Thymus (tissue), 11 donors: ENCODE measurements at regions not wholly inside any gene's neighbourhood (a gene's known extent, or its start where the extent isn't known, plus 50 kb on each side); places are given as distances from the start of the nearest gene placed in this dataset.
"Not testable (repeated sequence)": the region's sequence is repeated elsewhere in the genome, so short reads cannot be mapped to it uniquely, and the experiment has no call there.

Experiments
- DNase-seq, 9 donors: peaks; one replicate each; pipeline ENCODE4 v3.0.0-alpha.2; 2013; ENCODE audit warnings: low spot score in 9 of 9, low read depth in 6 of 9, missing footprints in 1 of 9
- H3K27ac ChIP-seq, 2 donors: one replicate each; pipeline ENCODE4 v1.5.1; 2013; ENCODE audit warnings: control low read depth in 1 of 2, low read depth in 1 of 2, low read length in 1 of 2, mild to moderate bottlenecking in 1 of 2, moderate library complexity in 1 of 2
- H3K27me3 ChIP-seq, 2 donors: one replicate each; pipeline ENCODE4 v1.5.1; 2013; ENCODE audit warnings: low read length in 1 of 2; ENCODE audit not compliant: control insufficient read depth in 2 of 2, insufficient read depth in 1 of 2
- H3K36me3 ChIP-seq, 2 donors: one replicate each; pipeline ENCODE4 v1.5.1; 2013; ENCODE audit warnings: low read length in 1 of 2, mild to moderate bottlenecking in 1 of 2, moderate library complexity in 1 of 2; ENCODE audit not compliant: control insufficient read depth in 2 of 2, insufficient read depth in 2 of 2
- H3K4me1 ChIP-seq, 2 donors: one replicate each; pipeline ENCODE4 v1.5.1; 2013; ENCODE audit warnings: low read length in 2 of 2; ENCODE audit not compliant: control insufficient read depth in 2 of 2, insufficient read depth in 2 of 2
- H3K4me3 ChIP-seq, 2 donors: one replicate each; pipeline ENCODE4 v1.5.1; 2013; ENCODE audit warnings: low read length in 2 of 2, control low read depth in 1 of 2, mild to moderate bottlenecking in 1 of 2
- H3K9me3 ChIP-seq, 2 donors: one replicate each; pipeline ENCODE4 v1.5.1; 2013; ENCODE audit warnings: low read length in 1 of 2, mild to moderate bottlenecking in 1 of 2; ENCODE audit not compliant: control insufficient read depth in 2 of 2, insufficient read depth in 1 of 2
- WGBS: extraction: QIAGEN DNeasy Blood & Tissue Kit; methylation state at CpG from one replicate; pipeline ENCODE4 v1.1.7; 2013; 5-methylcytosine and 5-hydroxymethylcytosine counted together
- donor health status: healthy.

DNA sequence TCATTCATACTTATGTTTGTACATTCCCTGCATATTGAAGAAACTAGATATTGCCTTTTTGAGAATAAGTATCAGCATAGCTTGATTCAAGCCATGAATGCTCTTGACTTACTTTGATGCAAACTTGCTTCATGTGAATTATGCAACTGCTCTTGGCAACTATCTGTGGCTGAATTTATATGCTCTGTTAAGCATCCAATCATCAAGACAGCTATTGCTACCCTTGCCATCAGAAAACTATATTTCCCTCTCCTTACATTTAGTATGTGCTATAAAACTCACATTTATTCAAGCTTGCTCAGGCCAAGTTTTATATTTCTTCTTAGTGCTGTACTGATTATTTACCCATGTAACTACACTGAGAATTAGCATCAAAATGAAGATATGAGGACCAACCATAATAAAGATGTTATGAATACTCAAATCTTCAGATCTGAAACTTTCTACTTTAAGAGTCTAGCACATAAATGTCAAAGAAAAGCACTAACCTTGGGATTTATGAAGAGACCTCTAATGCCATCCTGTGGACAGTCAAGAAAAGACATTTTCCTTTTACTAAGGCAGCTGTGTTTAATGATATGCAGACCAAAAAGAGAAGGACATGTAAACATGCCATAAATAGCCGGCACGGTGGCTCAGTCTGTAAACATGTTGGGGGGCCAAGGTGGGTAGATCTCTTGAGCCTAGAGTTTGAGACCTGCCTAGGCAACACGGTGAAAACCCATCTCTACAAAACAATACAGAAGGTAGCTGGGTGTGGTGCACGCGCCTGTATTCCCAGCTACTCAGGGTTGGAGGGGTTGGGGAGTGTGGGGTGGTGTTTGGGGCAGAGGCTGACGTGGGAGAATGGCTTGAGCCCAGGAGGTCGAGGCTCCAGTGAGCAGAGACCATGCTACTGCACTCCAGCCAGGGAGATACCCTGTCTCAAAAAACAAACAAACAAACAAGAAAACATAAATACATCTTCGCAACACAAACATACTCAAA is 267.0 kb upstream of the TYRP1 start:
- H3K4me3 ChIP-seq, result no peak overlapping the region
- no peaks in the 10 kb centered on the region for H3K36me3 ChIP-seq
- no peak overlapping the region for H3K27ac ChIP-seq
- DNase-seq, result no peak
- H3K27me3 ChIP-seq, result no peaks in the 10 kb centered on the region
- no peaks in the 10 kb centered on the region for H3K4me1 ChIP-seq
- 56% methylated on average over 8 of the region's 8 CpGs for WGBS
- no peaks in the 10 kb centered on the region for H3K9me3 ChIP-seq

DNA sequence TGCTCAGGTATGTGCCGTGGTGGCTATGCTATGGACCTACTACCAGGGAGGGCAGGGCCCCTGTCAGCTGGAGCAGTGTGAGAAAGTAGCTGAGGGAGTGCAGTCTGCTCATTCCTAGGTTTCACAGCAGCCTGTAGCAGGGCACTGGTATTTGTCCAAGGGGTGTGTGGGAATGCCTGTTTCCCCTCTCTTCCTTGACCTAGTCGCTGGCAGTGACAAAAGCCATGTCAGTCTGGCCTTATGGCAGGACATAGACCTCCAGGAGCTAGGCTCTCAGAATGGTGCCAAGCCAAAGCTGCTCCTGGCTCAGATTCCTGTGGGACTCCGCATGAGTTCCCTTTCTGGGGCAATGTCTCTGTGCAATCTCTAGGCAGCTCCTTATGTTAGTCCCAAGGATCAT is 253.9 kb upstream of the TYRP1 start:
- WGBS, result 88% methylated on average over 3 of the region's 3 CpGs
- H3K36me3 ChIP-seq, result no peaks in the 10 kb centered on the region
- no peak overlapping the region for H3K27ac ChIP-seq
- H3K4me1 ChIP-seq, result no peaks in the 10 kb centered on the region
- no peaks in the 10 kb centered on the region for H3K9me3 ChIP-seq
- H3K4me3 ChIP-seq, result no peak overlapping the region
- no peak for DNase-seq
- no peaks in the 10 kb centered on the region for H3K27me3 ChIP-seq

DNA sequence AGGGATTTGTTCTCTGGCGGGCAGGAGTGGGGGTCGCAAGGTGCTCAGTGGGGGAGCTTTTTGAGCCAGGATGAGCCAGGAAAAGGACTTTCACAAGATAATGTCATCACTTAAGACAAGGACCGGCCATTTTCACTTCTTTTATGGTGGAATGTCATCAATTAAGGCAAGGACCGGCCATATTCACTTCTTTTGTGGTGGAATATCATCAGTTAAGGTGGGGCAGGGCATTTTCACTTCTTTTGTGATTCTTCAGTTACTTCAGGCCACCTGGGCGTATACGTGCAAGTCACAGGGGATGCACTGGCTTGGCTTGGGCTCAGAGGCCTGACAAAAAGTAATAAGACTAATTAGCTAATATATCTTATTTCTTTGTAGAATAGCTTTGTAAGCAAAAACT is 252.1 kb upstream of the TYRP1 start:
- H3K4me1 ChIP-seq, H3K27me3 ChIP-seq, H3K27ac ChIP-seq, DNase-seq, H3K9me3 ChIP-seq, H3K36me3 ChIP-seq, H3K4me3 ChIP-seq: not testable (repeated sequence)
- 80% methylated on average over 6 of the region's 6 CpGs for WGBS

DNA sequence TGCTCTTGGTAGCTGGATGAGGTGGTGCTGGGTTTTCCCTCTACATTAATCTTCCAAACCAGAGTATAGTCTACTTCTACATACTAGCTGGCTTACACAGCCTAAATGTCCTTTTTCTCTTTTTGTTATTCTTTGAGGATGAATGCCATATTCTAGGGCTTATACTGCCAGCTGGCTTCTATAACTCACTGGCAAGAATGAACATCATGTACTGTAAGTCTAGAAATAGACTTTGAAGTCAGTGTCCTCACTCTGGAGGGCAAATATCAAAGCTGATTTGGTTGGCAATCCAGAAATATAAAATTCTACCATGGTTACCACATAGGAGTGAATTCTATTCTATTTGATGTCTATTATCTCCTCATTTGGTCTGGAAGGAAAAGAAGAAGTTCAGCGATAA is 251.7 kb upstream of the TYRP1 start:
- no peak overlapping the region for H3K4me3 ChIP-seq
- no peak overlapping the region for H3K27ac ChIP-seq
- no peaks in the 10 kb centered on the region for H3K27me3 ChIP-seq
- no peaks in the 10 kb centered on the region for H3K4me1 ChIP-seq
- H3K36me3 ChIP-seq, result no peaks in the 10 kb centered on the region
- H3K9me3 ChIP-seq, result no peaks in the 10 kb centered on the region
- DNase-seq, result no peak
- 100% methylated on average over 1 of the region's 1 CpG for WGBS

DNA sequence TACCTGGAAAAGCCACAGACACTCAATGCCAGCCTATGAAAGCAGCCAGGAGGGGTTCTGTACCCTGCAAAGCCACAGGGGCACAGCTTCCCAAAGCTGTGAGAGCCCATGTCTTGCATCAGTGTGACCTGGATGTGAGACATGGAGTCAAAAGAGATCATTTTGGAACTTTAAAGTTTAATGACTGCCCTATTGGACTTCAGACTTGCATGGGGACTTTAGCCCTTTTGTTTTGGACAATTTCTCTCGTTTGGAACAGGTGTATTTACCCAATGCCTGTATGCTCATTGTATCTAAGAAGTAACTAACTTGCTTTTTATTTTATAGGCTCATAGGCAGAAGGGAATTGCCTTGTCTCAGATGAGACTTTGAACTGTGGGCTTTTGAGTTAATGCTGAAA is 244.9 kb upstream of the TYRP1 start:
- no peak overlapping the region for H3K4me3 ChIP-seq
- no peak overlapping the region for H3K27ac ChIP-seq
- WGBS, result 86% methylated on average over 1 of the region's 1 CpG
- no peak for DNase-seq
- no peaks in the 10 kb centered on the region for H3K36me3 ChIP-seq
- no peaks in the 10 kb centered on the region for H3K27me3 ChIP-seq
- no peaks in the 10 kb centered on the region for H3K4me1 ChIP-seq
- no peaks in the 10 kb centered on the region for H3K9me3 ChIP-seq

DNA sequence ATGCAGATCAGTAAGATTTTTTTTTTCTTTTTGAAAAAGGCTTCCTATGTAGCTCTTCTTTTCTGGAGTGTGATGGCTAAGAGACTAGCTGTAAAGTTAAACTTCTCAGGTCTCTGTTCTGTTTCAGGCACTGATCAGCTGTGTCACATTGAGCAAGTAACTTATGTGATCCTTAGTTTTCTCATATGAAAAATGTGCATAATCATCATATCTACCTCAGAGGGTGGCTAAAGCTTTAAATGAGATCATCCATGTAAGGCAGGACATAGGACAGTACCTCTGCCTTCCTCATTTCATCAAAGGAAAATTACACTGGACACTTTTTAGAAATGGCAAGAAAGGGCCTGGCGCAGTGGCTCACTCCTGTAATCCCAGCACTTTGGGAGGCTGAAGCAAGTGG is 235.9 kb upstream of the TYRP1 start:
- DNase-seq, result no peak
- Histone ChIP-seq H3K9me3 (no peaks in the 10 kb centered on the region), H3K36me3 (no peaks in the 10 kb centered on the region), H3K27me3 (no peaks in the 10 kb centered on the region), H3K27ac (no peak overlapping the region), H3K4me3 (no peak overlapping the region), H3K4me1 (no peaks in the 10 kb centered on the region)
- 96% methylated on average over 1 of the region's 1 CpG for WGBS

DNA sequence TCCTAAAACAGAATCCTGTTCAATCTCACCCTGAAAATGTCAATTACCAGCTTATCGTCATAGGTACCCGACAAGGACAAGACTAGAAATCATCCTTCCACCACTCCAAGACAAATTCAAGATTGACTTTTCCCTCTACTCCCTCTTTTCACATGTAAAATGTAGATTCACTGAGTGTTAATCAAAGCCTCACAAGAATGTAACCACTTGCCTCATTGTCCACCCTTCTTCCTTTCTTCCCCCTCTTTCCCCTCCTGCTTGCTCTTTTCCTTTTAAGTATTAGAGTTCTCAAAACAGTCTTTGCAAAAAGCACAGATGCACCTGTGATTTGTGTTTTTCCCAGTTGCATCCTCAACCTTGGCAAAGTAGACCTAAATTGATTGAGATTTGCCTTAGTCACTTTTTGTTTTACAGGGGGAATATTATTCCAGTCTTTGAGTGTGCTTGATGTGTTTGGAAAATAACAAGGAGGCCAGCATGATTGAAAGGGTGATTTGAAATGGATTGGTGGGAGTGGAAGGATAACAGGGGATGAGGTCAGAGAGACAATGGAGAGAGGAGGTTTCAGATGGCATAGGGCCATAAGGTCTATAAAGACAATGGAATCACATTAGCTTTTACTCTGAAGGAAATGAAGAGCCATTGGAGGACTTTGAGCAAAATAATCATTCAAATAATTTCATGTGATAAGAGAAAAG is 231.3 kb upstream of the TYRP1 start:
- no peaks in the 10 kb centered on the region for H3K36me3 ChIP-seq
- no peaks in the 10 kb centered on the region for H3K4me1 ChIP-seq
- H3K27me3 ChIP-seq, result no peaks in the 10 kb centered on the region
- no peak overlapping the region for H3K4me3 ChIP-seq
- H3K9me3 ChIP-seq, result no peaks in the 10 kb centered on the region
- no peak for DNase-seq
- 95% methylated on average over 2 of the region's 2 CpGs for WGBS
- no peak overlapping the region for H3K27ac ChIP-seq

DNA sequence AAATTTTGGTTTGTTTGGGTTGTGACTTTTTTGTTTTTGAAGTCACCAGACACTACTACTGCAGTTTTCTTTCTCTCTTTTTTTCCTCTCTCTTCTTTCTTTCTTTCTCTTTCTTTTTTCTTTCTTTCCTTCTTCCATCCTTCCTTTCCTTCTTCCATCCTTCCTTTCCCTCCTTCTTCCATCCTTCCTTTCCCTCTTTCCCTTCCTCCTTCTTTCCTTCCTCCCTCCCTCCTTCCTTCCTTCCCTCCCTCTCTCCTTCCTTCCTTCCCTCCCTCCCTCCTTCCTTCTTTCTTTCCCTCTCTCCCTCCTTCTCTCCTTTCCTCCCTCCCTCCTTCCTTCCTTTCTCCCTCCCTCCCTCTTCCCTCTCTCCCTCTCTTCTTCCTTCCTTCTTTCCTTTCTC is 230.3 kb upstream of the TYRP1 start:
- Histone ChIP-seq H3K36me3 (no peaks in the 10 kb centered on the region), H3K27ac (no peak overlapping the region), H3K9me3 (no peaks in the 10 kb centered on the region), H3K4me1 (no peaks in the 10 kb centered on the region), H3K4me3 (no peak overlapping the region), H3K27me3 (no peaks in the 10 kb centered on the region)
- DNase-seq, result no peak

DNA sequence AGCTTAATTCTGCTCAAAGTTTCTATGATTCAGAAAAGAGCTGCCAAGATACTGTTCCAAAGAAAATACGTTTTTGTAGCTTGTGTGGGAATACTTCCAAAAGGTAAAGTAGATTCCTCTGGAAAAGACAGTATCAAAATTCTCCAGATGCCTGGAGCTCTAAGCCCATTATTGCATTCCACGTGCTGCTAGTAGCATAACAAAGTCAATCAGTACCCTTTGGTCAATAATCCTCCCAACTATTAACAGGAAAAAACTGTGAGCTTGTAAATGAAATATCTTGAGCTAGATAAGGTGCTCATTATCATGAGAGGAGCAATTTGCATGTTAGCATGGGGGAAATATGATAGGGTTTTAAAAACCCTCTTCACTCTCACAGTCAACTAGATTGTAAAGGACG is 229.5 kb upstream of the TYRP1 start:
- Histone ChIP-seq H3K4me3 (no peak overlapping the region), H3K4me1 (no peaks in the 10 kb centered on the region), H3K36me3 (no peaks in the 10 kb centered on the region), H3K9me3 (no peaks in the 10 kb centered on the region), H3K27me3 (no peaks in the 10 kb centered on the region), H3K27ac (no peak overlapping the region)
- DNase-seq, result no peak
- WGBS, result 67% methylated on average over 3 of the region's 3 CpGs
